CD4-positive, alpha-beta T cell treated with Interferon alpha-2 for 1 hour (primary cell): ENCODE measurements at regions not wholly inside any gene's neighbourhood (a gene's known extent, or its start where the extent isn't known, plus 50 kb on each side); places are given as distances from the start of the nearest gene placed in this dataset.

ENCODE experiments used
- DNase-seq, 2 donors: peaks; one replicate each; pipeline ENCODE4 v3.0.0-alpha.2; 2020 to 2022

- no peak for DNase-seq
Measured at GRCh38 chr13:95502216-95502615, 50.3 kb upstream of the CLDN10 start.
